Gastrocnemius medialis (tissue), 4 donors: ENCODE measurements at regions not wholly inside any gene's neighbourhood (a gene's known extent, or its start where the extent isn't known, plus 50 kb on each side); places are given as distances from the start of the nearest gene placed in this dataset.

Experiments used
- ATAC-seq, 2 donors: fragments of 150-250 bp; one replicate each; pipeline ENCODE4 v1.9.1; 2016
- DNase-seq, 2 donors: peaks; one replicate each; pipeline ENCODE4 v3.0.0-alpha.2; 2019
- H3K27ac ChIP-seq, 4 donors: fragments of 200-600 bp; sonication (generic); 1 replicate in 1 of 4; 2 replicates in 3 of 4; pipeline ENCODE4 v1.5.1; 2016 to 2018; ENCODE audit warnings: mild to moderate bottlenecking in 2 of 4, moderate library complexity in 1 of 4
- H3K27me3 ChIP-seq, 3 donors: fragments of 200-600 bp; sonication (generic) in 2 of 3; 1 replicate in 1 of 3; 2 replicates in 2 of 3; pipeline versions ENCODE4 v1.5.1 to v1.6.0; 2016 to 2019; ENCODE audit warnings: mild to moderate bottlenecking in 1 of 3, moderate library complexity in 1 of 3
- H3K36me3 ChIP-seq, 2 donors: fragments of 200-600 bp; sonication (generic) in 1 of 2; one replicate each; pipeline ENCODE4 v1.5.1; 2017 to 2018
- H3K4me1 ChIP-seq, 2 donors: fragments of 200-600 bp; sonication (generic) in 1 of 2; one replicate each; pipeline ENCODE4 v1.5.1; 2016 to 2017; ENCODE audit warnings: mild to moderate bottlenecking in 2 of 2
- H3K4me3 ChIP-seq, 4 donors: fragments of 200-600 bp; sonication (generic) in 3 of 4; 1 replicate in 1 of 4; 2 replicates in 3 of 4; pipeline ENCODE4 v1.5.1; 2016 to 2019; ENCODE audit warnings: mild to moderate bottlenecking in 2 of 4
- H3K9me3 ChIP-seq, 3 donors: fragments of 200-600 bp; sonication (generic) in 2 of 3; 1 replicate in 1 of 3; 2 replicates in 2 of 3; pipeline ENCODE4 v1.5.1; 2016 to 2019
- POLR2A ChIP-seq, 2 donors: fragments of 450-650 bp; IDR thresholded peaks; one replicate each; pipeline ENCODE4 v1.6.1; 2017; ENCODE audit warnings: antibody characterized with exemption in 2 of 2, mild to moderate bottlenecking in 2 of 2, moderate library complexity in 2 of 2
- in situ Hi-C, 4 donors: fragments of 200-750 bp; cut with MboI; loops; one replicate each; pipeline versions ENCODE4 v1.15.0 to v1.8.0; 2017; ENCODE audit warnings: low sequenced_read_pairs in 4 of 4
- intact Hi-C: fragments of 100-400 bp; cut with DNase I; formaldehyde crosslinking; loops from one replicate; pipeline ENCODE4 v1.15.1; 2023; ENCODE audit warnings: low total_unique reads
- TF ChIP-seq, protein P1 (sequence below), 5 experiments: fragments of 450-650 bp in 3 of 5; fragments of 200-600 bp in 2 of 5; sonication (generic) in 2 of 5; IDR thresholded peaks in 4 of 5; conservative IDR thresholded peaks in 1 of 5; 1 replicate in 4 of 5; 2 replicates in 1 of 5; pipeline ENCODE4 v1.5.1; 2016 to 2019; ENCODE audit warnings: antibody characterized with exemption in 5 of 5, mild to moderate bottlenecking in 3 of 5, moderate library complexity in 3 of 5

DNA sequence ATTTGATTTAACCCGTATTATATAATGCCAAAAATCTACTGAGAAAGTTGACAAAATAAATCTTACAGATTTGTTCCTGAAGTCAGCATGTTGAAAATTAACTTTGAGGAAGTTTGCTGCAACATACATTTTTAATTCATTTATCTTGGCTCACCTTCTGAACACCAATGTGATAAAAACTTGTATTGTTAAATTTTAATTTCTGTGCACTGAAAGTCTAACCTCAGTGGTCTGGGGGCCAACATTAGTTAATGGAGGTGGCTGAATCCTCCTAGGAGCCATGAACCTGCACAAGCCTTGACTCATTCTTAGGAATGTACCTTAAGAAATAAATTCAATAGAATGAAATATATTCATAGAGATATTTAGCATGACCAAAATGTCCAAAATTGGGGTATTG lies 95.3 kb downstream of the ADSS2 start:
- H3K4me3 ChIP-seq, result no peak overlapping the region
- intact Hi-C loops (no loop called here), in situ Hi-C loops (no loop called here)
- DNase-seq, result no peak
- no peak for ATAC-seq
- H3K9me3 ChIP-seq, result no peaks in the 10 kb centered on the region
- no peaks in the 10 kb centered on the region for H3K36me3 ChIP-seq
- no peak overlapping the region for H3K27ac ChIP-seq
- H3K4me1 ChIP-seq, result no peaks in the 10 kb centered on the region
- no peak for TF ChIP-seq POLR2A (IDR thresholded peaks at IDR 0.05)
- TF ChIP-seq, protein P1, sequence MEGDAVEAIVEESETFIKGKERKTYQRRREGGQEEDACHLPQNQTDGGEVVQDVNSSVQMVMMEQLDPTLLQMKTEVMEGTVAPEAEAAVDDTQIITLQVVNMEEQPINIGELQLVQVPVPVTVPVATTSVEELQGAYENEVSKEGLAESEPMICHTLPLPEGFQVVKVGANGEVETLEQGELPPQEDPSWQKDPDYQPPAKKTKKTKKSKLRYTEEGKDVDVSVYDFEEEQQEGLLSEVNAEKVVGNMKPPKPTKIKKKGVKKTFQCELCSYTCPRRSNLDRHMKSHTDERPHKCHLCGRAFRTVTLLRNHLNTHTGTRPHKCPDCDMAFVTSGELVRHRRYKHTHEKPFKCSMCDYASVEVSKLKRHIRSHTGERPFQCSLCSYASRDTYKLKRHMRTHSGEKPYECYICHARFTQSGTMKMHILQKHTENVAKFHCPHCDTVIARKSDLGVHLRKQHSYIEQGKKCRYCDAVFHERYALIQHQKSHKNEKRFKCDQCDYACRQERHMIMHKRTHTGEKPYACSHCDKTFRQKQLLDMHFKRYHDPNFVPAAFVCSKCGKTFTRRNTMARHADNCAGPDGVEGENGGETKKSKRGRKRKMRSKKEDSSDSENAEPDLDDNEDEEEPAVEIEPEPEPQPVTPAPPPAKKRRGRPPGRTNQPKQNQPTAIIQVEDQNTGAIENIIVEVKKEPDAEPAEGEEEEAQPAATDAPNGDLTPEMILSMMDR (IDR thresholded peaks at IDR 0.05 in 4 of 5, conservative IDR thresholded peaks at IDR 0.05 in 1 of 5), result no peak
- no peaks in the 10 kb centered on the region for H3K27me3 ChIP-seq
